GM18858 (cell line): ENCODE measurements at regions not wholly inside any gene's neighbourhood (a gene's known extent, or its start where the extent isn't known, plus 50 kb on each side); places are given as distances from the start of the nearest gene placed in this dataset.
"Not testable (repeated sequence)": the region's sequence is repeated elsewhere in the genome, so short reads cannot be mapped to it uniquely, and the experiment has no call there.

Source experiments
- ATAC-seq: cut with Tn5 transposase; IDR thresholded peaks from one replicate; pipeline ENCODE4 v1.9.1; 2021; ENCODE audit not compliant: unreplicated experiment

DNA sequence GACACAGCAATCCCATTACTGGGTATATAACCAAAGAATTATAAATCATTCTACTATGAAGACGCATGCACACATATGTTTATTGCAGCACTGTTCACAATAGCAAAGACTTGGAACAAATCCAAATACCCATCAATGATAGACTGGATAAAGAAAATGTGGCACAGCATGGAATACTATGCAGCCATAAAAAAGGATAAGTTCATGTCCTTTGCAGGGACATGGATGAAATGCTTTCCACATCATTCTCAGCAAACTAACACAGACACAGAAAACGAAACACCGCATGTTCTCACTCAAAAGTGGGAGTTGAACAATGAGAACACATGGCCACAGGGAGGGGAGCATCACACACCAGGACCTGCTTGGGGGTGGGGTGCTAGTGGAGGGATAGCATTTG is 613.0 kb downstream of the RFPL4B start:
- not testable (repeated sequence) for ATAC-seq

DNA sequence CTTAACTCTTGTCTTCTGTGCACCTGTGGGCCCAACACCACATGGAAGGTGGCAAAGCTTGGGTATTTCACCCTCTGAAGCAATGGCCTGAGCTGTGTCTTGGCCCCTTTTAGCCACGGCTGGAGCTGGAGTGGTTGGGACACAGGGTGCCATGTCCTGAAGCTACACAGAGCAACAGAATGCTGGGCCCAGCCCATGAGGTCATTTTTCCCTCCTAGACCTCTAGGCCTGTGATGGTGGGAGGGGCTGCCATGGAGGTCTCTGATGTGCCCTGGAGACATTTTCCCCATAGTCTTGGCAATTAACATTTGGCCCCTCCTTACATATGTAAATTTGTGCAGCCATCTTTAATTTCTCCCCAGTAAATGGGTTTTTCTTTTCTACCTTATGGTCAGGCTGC is 620.8 kb downstream of the RFPL4B start:
- ATAC-seq = no peak

DNA sequence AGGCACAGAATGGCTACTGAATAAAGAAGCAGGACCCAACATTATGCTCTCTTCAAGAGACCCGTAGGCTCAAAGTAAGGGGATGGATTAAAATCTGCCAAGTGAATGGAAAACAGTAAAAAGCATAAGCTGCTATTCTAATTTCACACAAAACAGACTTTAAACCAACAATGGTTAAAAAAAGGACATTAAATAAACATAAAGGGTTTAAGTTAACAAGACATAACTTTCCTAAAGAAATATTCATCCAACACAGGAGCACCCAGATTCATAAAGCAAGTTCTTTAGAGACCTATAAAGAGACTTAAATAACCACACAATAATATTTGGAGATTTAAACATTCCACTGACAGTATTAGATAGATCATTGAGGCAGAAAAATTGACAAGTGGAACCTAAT is 624.5 kb downstream of the RFPL4B start:
- ATAC-seq = no peak

GRCh38 chr6:112974931-112975330 is 627.8 kb downstream of the RFPL4B start:
- not testable (repeated sequence) for ATAC-seq

- not testable (repeated sequence) for ATAC-seq
These were observed 629.4 kb downstream of the RFPL4B start for GRCh38 chr6:112976579-112976978.

GRCh38 chr6:112979830-112980229 is 632.7 kb downstream of the RFPL4B start:
- no peak for ATAC-seq

- ATAC-seq = no peak
These were observed 633.5 kb downstream of the RFPL4B start for GRCh38 chr6:112980676-112981075.

GRCh38 chr6:112983713-112984261 is 636.7 kb downstream of the RFPL4B start:
- no peak for ATAC-seq

- no peak for ATAC-seq
These were observed 637.8 kb downstream of the RFPL4B start for GRCh38 chr6:112984899-112985298.

- no peak for ATAC-seq
These were observed 639.2 kb downstream of the RFPL4B start for GRCh38 chr6:112986321-112986720.

DNA sequence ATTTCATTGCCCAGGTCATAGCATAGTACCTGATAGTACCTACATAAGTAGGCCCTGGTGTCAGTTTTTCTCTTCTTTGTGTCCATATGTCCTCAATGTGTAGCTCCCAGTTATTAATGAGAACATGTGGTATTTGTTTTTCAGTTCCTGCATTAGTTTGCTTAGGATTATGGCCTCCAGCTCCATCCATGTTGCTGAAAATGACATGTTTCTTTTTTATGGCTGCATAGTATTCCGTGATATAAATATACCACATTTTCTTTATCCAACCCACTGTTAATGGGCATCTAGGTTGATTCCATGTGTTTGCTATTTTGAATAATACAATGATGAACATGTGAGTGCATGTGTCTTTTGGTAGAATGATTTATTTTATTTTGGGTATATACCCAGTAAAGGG is 641.6 kb downstream of the RFPL4B start:
- ATAC-seq = no peak

- ATAC-seq = no peak
These were observed 643.8 kb downstream of the RFPL4B start for GRCh38 chr6:112990971-112991370.

DNA sequence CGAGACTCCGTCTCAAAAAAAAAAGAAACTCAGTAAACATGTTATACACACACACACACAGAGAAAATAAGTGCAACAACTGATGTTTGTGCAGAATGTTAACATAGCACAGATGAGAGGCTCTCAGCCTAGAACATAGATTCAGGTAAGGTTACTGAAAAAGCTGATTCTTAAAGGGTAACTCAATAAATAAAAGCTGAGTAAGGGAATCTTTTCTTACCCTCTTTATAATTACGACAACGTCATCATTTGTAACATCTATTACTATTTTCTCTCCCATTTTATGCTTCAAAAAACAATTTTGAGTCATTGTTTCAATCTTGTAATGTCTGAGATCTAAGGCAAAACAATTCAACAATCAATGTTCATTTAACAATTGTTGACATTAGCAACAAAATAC is 644.8 kb downstream of the RFPL4B start:
- ATAC-seq = no peak

DNA sequence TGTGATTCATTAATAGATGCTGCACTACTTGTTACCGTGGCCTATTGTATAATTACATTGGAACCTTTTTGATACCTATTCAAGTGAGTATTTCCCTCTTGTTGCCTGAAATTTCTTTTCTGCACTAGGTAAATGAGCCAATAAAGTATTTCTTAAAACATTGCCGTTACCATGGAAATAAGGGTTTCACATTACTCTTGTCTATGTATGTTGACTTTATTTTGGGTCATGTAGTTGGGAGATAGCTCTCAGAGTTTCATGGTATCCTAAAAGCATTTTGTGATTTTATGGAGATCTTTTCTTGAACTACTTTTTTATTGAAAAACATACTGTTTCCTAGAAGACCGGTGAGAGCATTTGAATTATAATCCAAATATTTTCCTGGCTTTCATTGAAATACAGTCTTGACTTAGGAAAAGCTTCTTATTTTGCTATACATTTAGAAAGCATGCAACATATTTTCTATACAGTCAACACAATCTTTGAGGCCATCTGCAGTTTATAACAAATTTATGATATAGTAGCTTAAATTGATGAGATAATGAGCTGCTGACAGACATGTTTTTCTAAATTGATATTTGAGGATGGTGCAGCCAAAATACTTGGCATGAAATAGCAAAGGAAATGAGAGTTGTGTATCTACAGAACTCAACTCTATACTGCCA is 650.4 kb downstream of the RFPL4B start:
- ATAC-seq = no peak

GRCh38 chr6:113004054-113004453 is 656.9 kb downstream of the RFPL4B start:
- ATAC-seq = no peak

- ATAC-seq = no peak
These were observed 657.5 kb downstream of the RFPL4B start for GRCh38 chr6:113004470-113005270.

- no peak for ATAC-seq
These were observed 659.4 kb downstream of the RFPL4B start for GRCh38 chr6:113006494-113006893.

GRCh38 chr6:113009682-113010081 is 662.6 kb downstream of the RFPL4B start:
- ATAC-seq = no peak

GRCh38 chr6:113010196-113010989 is 663.3 kb downstream of the RFPL4B start:
- ATAC-seq = no peak

DNA sequence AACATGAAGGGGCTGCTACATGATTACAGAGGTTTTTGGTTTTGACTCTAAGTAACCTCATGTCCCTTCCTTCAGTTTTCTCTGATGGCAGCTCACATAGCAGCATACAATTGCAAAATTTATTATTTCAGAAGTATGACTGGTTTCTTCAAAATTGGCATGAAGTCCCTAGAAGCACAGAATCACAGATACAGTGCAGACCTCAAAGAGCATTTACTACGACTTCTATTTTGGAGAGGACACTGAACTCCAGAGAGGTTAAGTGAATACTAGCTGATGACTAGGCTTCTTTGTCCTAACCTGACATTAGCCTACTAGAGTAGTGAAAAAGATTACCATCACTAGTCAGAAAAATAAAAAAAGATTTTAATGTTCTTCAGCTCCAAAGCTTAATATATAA is 664.3 kb downstream of the RFPL4B start:
- no peak for ATAC-seq

DNA sequence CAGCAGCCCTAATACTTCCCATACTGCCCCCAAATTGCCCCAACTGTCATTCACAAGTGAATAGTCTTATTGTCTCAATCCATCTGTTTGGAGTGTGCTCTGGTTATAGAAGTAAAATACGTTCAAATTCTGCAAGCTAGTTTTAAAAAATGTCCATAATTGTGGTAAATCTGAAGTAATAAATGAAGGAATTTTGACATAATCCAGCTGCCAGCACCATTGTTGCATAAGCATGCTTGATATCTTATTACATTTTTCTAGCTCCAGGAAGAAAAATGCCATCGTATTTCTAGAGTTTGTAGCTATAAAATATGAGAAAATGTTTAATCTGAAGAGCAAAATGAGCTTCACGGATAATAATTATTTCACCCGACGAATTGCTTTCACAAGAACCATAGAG is 664.7 kb downstream of the RFPL4B start:
- ATAC-seq = no peak
